Panc1 (cell line): ENCODE measurements at regions not wholly inside any gene's neighbourhood (a gene's known extent, or its start where the extent isn't known, plus 50 kb on each side); places are given as distances from the start of the nearest gene placed in this dataset.

Experiments used
- POLR2AphosphoS5 ChIP-seq: IDR thresholded peaks from 2 replicates; pipeline ENCODE4 v1.6.1; 2012; ENCODE audit warnings: mild to moderate bottlenecking, low read depth, low read length, moderate library complexity
- SIN3A ChIP-seq: IDR thresholded peaks from 2 replicates; pipeline ENCODE4 v1.6.1; 2012; ENCODE audit warnings: low read depth, mild to moderate bottlenecking, low read length, moderate library complexity, borderline replicate concordance; ENCODE audit not compliant: insufficient read depth
- TCF7L2 ChIP-seq: IDR thresholded peaks from 2 replicates; pipeline ENCODE4 v1.6.1; 2011; ENCODE audit warnings: mild to moderate bottlenecking, low read depth, low read length, inconsistent platforms
- TF ChIP-seq, protein P1 (sequence below): fragments of 450-650 bp; IDR thresholded peaks from 2 replicates; pipeline ENCODE4 v1.5.1; 2017; ENCODE audit warnings: mild to moderate bottlenecking
- TF ChIP-seq, protein P2 (sequence below), 2 experiments: IDR thresholded peaks; 2 replicates each; pipeline ENCODE4 v1.6.1; 2011 to 2012; ENCODE audit warnings: low read depth in 2 of 2, control low read depth in 1 of 2, low read length in 1 of 2, mild to moderate bottlenecking in 1 of 2, moderate library complexity in 1 of 2; ENCODE audit not compliant: insufficient read depth in 1 of 2

GRCh38 chr19:31943191-31943661, 402.2 kb upstream of the ZNF507 start:
- TF ChIP-seq TCF7L2 (no peak), POLR2AphosphoS5 (no peak), SIN3A (no peak)
- TF ChIP-seq, protein P1, sequence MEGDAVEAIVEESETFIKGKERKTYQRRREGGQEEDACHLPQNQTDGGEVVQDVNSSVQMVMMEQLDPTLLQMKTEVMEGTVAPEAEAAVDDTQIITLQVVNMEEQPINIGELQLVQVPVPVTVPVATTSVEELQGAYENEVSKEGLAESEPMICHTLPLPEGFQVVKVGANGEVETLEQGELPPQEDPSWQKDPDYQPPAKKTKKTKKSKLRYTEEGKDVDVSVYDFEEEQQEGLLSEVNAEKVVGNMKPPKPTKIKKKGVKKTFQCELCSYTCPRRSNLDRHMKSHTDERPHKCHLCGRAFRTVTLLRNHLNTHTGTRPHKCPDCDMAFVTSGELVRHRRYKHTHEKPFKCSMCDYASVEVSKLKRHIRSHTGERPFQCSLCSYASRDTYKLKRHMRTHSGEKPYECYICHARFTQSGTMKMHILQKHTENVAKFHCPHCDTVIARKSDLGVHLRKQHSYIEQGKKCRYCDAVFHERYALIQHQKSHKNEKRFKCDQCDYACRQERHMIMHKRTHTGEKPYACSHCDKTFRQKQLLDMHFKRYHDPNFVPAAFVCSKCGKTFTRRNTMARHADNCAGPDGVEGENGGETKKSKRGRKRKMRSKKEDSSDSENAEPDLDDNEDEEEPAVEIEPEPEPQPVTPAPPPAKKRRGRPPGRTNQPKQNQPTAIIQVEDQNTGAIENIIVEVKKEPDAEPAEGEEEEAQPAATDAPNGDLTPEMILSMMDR: no peak
- TF ChIP-seq, protein P2, sequence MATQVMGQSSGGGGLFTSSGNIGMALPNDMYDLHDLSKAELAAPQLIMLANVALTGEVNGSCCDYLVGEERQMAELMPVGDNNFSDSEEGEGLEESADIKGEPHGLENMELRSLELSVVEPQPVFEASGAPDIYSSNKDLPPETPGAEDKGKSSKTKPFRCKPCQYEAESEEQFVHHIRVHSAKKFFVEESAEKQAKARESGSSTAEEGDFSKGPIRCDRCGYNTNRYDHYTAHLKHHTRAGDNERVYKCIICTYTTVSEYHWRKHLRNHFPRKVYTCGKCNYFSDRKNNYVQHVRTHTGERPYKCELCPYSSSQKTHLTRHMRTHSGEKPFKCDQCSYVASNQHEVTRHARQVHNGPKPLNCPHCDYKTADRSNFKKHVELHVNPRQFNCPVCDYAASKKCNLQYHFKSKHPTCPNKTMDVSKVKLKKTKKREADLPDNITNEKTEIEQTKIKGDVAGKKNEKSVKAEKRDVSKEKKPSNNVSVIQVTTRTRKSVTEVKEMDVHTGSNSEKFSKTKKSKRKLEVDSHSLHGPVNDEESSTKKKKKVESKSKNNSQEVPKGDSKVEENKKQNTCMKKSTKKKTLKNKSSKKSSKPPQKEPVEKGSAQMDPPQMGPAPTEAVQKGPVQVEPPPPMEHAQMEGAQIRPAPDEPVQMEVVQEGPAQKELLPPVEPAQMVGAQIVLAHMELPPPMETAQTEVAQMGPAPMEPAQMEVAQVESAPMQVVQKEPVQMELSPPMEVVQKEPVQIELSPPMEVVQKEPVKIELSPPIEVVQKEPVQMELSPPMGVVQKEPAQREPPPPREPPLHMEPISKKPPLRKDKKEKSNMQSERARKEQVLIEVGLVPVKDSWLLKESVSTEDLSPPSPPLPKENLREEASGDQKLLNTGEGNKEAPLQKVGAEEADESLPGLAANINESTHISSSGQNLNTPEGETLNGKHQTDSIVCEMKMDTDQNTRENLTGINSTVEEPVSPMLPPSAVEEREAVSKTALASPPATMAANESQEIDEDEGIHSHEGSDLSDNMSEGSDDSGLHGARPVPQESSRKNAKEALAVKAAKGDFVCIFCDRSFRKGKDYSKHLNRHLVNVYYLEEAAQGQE (IDR thresholded peaks at IDR 0.05; ENCODE audit: insufficient read depth in 1 of 2, low read depth in 2 of 2, low read length in 1 of 2): no peak
